ENCODE measurements at regions not wholly inside any gene's neighbourhood (a gene's known extent, or its start where the extent isn't known, plus 50 kb on each side); places are given as distances from the start of the nearest gene placed in this dataset.

- H3K4me1 ChIP-seq (ENCODE audit: insufficient read depth), result no peaks in the 10 kb centered on the region
- H3K4me3 ChIP-seq, result no peak overlapping the region
- H4K20me1 ChIP-seq (ENCODE audit: insufficient read depth, poor library complexity, severe bottlenecking), result no peaks in the 10 kb centered on the region
- no peaks in the 10 kb centered on the region for H3K79me2 ChIP-seq
- no peak overlapping the region for H2AFZ ChIP-seq
- no peak for TF ChIP-seq EZH2 (IDR thresholded peaks at IDR 0.05; ENCODE audit: borderline replicate concordance)
- no peaks in the 10 kb centered on the region for H3K9me2 ChIP-seq (replicated peaks; ENCODE audit: insufficient read depth)
- 77% methylated on average over 1 of the region's 1 CpG for WGBS (ENCODE audit: low lambda C conversion rate, missing lambda C conversion rate)
- H3K27me3 ChIP-seq, result no peaks in the 10 kb centered on the region
- H3K9me3 ChIP-seq (ENCODE audit: low read depth), result no peaks in the 10 kb centered on the region
- H3K36me3 ChIP-seq (replicated peaks; ENCODE audit: insufficient read depth, low read depth), result no peaks in the 10 kb centered on the region
- H3K4me2 ChIP-seq, result no peak overlapping the region
- no peak overlapping the region for H3K27ac ChIP-seq
- no peak for DNase-seq (ENCODE audit: low spot score)
These were observed 1071.2 kb upstream of the GYPC start for GRCh38 chr2:125584732-125585131.

DNA sequence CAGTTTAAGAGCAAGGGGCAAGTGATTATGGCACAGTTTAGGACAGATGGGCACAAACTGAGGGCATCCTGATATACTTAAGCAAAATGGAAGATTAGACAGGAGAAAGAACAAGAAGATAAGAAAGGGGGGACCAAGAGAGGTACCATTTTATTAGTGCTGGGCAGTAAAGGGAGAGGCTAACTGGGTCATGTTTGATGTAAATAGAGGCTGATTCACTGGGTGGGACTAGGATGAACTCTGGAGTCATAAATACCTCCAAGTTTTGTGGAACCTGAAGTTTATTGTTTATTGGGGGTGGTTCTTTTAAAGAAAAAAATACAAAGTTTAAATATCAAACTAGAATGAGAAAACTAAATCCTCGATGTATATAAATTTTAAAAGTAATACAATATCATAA lies 1067.2 kb upstream of the GYPC start:
- no peak for DNase-seq (ENCODE audit: low spot score)
- H3K4me3 ChIP-seq, result no peak overlapping the region
- no peak overlapping the region for H3K4me2 ChIP-seq
- H2AFZ ChIP-seq, result no peak overlapping the region
- H3K27me3 ChIP-seq, result no peaks in the 10 kb centered on the region
- no peaks in the 10 kb centered on the region for H3K9me3 ChIP-seq (ENCODE audit: low read depth)
- H4K20me1 ChIP-seq (ENCODE audit: insufficient read depth, poor library complexity, severe bottlenecking), result no peaks in the 10 kb centered on the region
- H3K4me1 ChIP-seq (ENCODE audit: insufficient read depth), result no peaks in the 10 kb centered on the region
- no peaks in the 10 kb centered on the region for H3K36me3 ChIP-seq (replicated peaks; ENCODE audit: insufficient read depth, low read depth)
- no peaks in the 10 kb centered on the region for H3K9me2 ChIP-seq (replicated peaks; ENCODE audit: insufficient read depth)
- H3K27ac ChIP-seq, result no peak overlapping the region
- no peaks in the 10 kb centered on the region for H3K79me2 ChIP-seq
- WGBS (ENCODE audit: low lambda C conversion rate, missing lambda C conversion rate), result 88% methylated on average over 1 of the region's 1 CpG
- no peak for TF ChIP-seq EZH2phosphoT487 (IDR thresholded peaks at IDR 0.05; ENCODE audit: low read depth, severe bottlenecking, unreplicated experiment)
- no peak for TF ChIP-seq CTCF (IDR thresholded peaks at IDR 0.05; ENCODE audit: poor library complexity)
- no peak for TF ChIP-seq EZH2 (IDR thresholded peaks at IDR 0.05; ENCODE audit: borderline replicate concordance)

DNA sequence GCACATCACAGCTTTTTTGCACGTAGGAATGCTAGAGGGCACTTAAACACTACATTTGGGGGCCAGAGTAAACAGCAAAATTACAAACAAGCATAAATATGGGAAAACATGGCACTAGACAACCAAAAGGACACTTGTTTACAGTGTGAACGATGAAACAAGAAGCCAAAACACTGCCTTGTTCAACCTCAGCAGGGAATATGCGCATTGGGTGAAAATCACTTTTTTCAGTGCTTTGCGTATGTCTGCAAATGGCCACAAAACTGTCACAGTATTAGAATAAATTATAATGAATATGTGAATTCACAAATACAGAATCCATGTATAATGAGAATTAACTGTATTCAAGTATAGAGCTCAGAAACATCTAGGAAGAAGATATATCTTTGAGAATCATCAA lies 1064.0 kb upstream of the GYPC start:
- Histone ChIP-seq H3K27me3 (no peaks in the 10 kb centered on the region), H4K20me1 (ENCODE audit: insufficient read depth, poor library complexity, severe bottlenecking) (no peaks in the 10 kb centered on the region), H3K27ac (no peak overlapping the region), H3K4me3 (no peak overlapping the region), H2AFZ (no peak overlapping the region), H3K79me2 (no peaks in the 10 kb centered on the region), H3K36me3 (replicated peaks; ENCODE audit: insufficient read depth, low read depth) (no peaks in the 10 kb centered on the region), H3K4me2 (no peak overlapping the region), H3K9me3 (ENCODE audit: low read depth) (no peaks in the 10 kb centered on the region), H3K9me2 (replicated peaks; ENCODE audit: insufficient read depth) (no peaks in the 10 kb centered on the region), H3K4me1 (ENCODE audit: insufficient read depth) (no peaks in the 10 kb centered on the region)
- no peak for DNase-seq (ENCODE audit: low spot score)
- WGBS (ENCODE audit: low lambda C conversion rate, missing lambda C conversion rate), result 62% methylated on average over 4 of the region's 4 CpGs
- no peak for TF ChIP-seq EZH2phosphoT487 (IDR thresholded peaks at IDR 0.05; ENCODE audit: low read depth, severe bottlenecking, unreplicated experiment)
- TF ChIP-seq CTCF (IDR thresholded peaks at IDR 0.05; ENCODE audit: poor library complexity), result no peak
- no peak for TF ChIP-seq EZH2 (IDR thresholded peaks at IDR 0.05; ENCODE audit: borderline replicate concordance)

- TF ChIP-seq EZH2phosphoT487 (IDR thresholded peaks at IDR 0.05; ENCODE audit: low read depth, severe bottlenecking, unreplicated experiment), result no peak
- TF ChIP-seq EZH2 (IDR thresholded peaks at IDR 0.05; ENCODE audit: borderline replicate concordance), result no peak
- no peak for TF ChIP-seq CTCF (IDR thresholded peaks at IDR 0.05; ENCODE audit: poor library complexity)
- H3K27ac ChIP-seq, result no peak overlapping the region
- no peaks in the 10 kb centered on the region for H3K79me2 ChIP-seq
- no peaks in the 10 kb centered on the region for H3K27me3 ChIP-seq
- no peak overlapping the region for H3K4me2 ChIP-seq
- H2AFZ ChIP-seq, result no peak overlapping the region
- no peaks in the 10 kb centered on the region for H4K20me1 ChIP-seq (ENCODE audit: insufficient read depth, poor library complexity, severe bottlenecking)
- H3K4me3 ChIP-seq, result no peak overlapping the region
- H3K4me1 ChIP-seq (ENCODE audit: insufficient read depth), result no peaks in the 10 kb centered on the region
- no peak for DNase-seq (ENCODE audit: low spot score)
- H3K36me3 ChIP-seq (replicated peaks; ENCODE audit: insufficient read depth, low read depth), result no peaks in the 10 kb centered on the region
- 80% methylated on average over 2 of the region's 2 CpGs for WGBS (ENCODE audit: low lambda C conversion rate, missing lambda C conversion rate)
- H3K9me2 ChIP-seq (replicated peaks; ENCODE audit: insufficient read depth), result no peaks in the 10 kb centered on the region
- no peaks in the 10 kb centered on the region for H3K9me3 ChIP-seq (ENCODE audit: low read depth)
These were observed 1062.9 kb upstream of the GYPC start for GRCh38 chr2:125593036-125593435.
